ENCODE measurements at regions not wholly inside any gene's neighbourhood (a gene's known extent, or its start where the extent isn't known, plus 50 kb on each side); places are given as distances from the start of the nearest gene placed in this dataset.

DNA sequence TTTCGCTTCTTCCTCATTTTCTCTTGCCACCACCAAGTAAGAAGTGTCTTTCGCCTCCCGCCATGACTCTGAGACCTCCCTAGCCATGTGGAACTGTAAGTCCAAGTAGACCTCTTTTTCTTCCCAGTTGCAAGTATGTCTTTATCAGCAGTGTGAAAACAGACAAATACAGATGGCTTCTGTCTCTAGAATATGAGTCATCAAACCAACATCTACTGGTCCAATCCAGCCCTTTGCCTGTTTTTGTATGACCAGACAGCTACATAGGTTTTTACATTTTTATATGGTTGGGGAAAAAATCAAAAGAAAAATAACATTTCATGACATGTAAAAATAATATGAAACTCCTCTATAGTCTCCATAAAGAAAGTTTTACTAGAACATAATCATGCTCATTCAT, 118.7 kb upstream of the PTPRG start:
- TF ChIP-seq CTCF (IDR thresholded peaks at IDR 0.05; ENCODE audit: extremely low read depth in 1 of 2, insufficient read depth in 1 of 2, low read depth in 1 of 2, low read length in 2 of 2) (no peak), JUN (IDR thresholded peaks at IDR 0.05; ENCODE audit: borderline replicate concordance, insufficient read depth, insufficient read length, low read depth) (no peak), POLR2AphosphoS5 (IDR thresholded peaks at IDR 0.05; ENCODE audit: insufficient read depth, low read depth, low read length) (no peak), MAX (IDR thresholded peaks at IDR 0.05; ENCODE audit: insufficient read depth, insufficient read length) (no peak), MYC (IDR thresholded peaks at IDR 0.05; ENCODE audit: low read depth, low read length) (no peak), EZH2 (IDR thresholded peaks at IDR 0.05; ENCODE audit: borderline replicate concordance, low read depth, low read length, severe bottlenecking) (no peak), FOS (IDR thresholded peaks at IDR 0.05; ENCODE audit: borderline replicate concordance, insufficient read depth, low read length) (no peak), POLR2A (IDR thresholded peaks at IDR 0.05; ENCODE audit: low read depth, low read length) (no peak), GATA2 (IDR thresholded peaks at IDR 0.05; ENCODE audit: insufficient read depth, insufficient read length, low read depth, low read length) (no peak)
- FAIRE-seq (no peak), DNase-seq (ENCODE audit: low read depth, low spot score) (no peak)
- H3K9me3 ChIP-seq (replicated peaks; ENCODE audit: control insufficient read depth, insufficient read depth, low read length), result no peaks in the 10 kb centered on the region
- peaks cover 0 to 2% of the 10 kb centered on the region in 2 experiments for H3K27me3 ChIP-seq (ENCODE audit: control insufficient read depth in 2 of 2, insufficient read depth in 2 of 2, low read length in 2 of 2)
- H3K9ac ChIP-seq (replicated peaks; ENCODE audit: extremely low read depth, insufficient read depth, low read length), result no peak overlapping the region
- dilution Hi-C loops (cut with MboI; ENCODE audit: extremely low pct_ligation_motif_present, low sequenced_read_pairs) (no loop called here), intact Hi-C loops (cut with micrococcal nuclease) (no loop called here)
- no peaks in the 10 kb centered on the region for H3K4me1 ChIP-seq (ENCODE audit: control insufficient read depth, extremely low read depth, insufficient read depth, low read length)
- no peaks in the 10 kb centered on the region for H3K79me2 ChIP-seq (ENCODE audit: control insufficient read depth, insufficient read depth, low read length)
- no peak overlapping the region for H3K4me2 ChIP-seq (ENCODE audit: insufficient read depth, low read length)
- no peak overlapping the region for H2AFZ ChIP-seq (ENCODE audit: low read depth, low read length)
- no peaks in the 10 kb centered on the region for H3K9me1 ChIP-seq (replicated peaks; ENCODE audit: control insufficient read depth, extremely low read depth, insufficient read depth, low read length)
- no peaks in the 10 kb centered on the region for H4K20me1 ChIP-seq (replicated peaks; ENCODE audit: control insufficient read depth, extremely low read depth, insufficient read depth, low read length)
- no peak overlapping the region for H3K4me3 ChIP-seq (replicated peaks in 1 of 3; ENCODE audit: insufficient read depth in 1 of 3, low read depth in 1 of 3, low read length in 3 of 3)
- no peaks in the 10 kb centered on the region for H3K36me3 ChIP-seq (ENCODE audit: control insufficient read depth in 2 of 2, extremely low read depth in 1 of 2, insufficient read depth in 2 of 2, low read length in 2 of 2)
- POLR2A ChIA-PET, result no interaction called here
- BruUV-seq (replicated peaks), result no TSS peak
- CTCF ChIA-PET, result no interaction called here
- H3K27ac ChIP-seq (ENCODE audit: insufficient read depth, low read depth, low read length), result no peak overlapping the region

All from endothelial cell of umbilical vein (primary cell).